ENCODE measurements at regions not wholly inside any gene's neighbourhood (a gene's known extent, or its start where the extent isn't known, plus 50 kb on each side); places are given as distances from the start of the nearest gene placed in this dataset.
"Not testable (repeated sequence)": the region's sequence is repeated elsewhere in the genome, so short reads cannot be mapped to it uniquely, and the experiment has no call there.

- no peak for DNase-seq
These were observed 184.5 kb upstream of the SLC24A3 start for GRCh38 chr20:19027971-19028370.

GRCh38 chr20:19041787-19042186 lies 170.7 kb upstream of the SLC24A3 start:
- no peak for DNase-seq

DNA sequence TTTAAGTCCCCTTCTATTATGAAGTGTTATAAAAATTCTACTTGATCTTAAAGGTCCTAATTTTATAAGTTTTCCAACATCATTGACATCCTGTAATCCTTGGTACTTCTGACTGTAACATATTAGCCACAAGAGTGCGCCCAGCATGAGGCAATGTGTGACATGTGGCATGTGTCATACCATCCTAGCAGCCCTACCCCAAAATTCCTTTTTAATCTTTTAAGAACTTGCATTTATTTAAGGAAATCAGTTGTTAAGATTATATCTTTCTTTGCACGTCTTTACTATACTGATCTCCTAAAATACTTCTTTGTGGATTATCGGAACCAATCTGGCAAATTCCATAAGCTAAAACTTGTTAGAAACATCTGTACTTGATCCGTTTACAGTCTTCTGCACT lies 167.1 kb upstream of the SLC24A3 start:
- DNase-seq, result no peak

DNA sequence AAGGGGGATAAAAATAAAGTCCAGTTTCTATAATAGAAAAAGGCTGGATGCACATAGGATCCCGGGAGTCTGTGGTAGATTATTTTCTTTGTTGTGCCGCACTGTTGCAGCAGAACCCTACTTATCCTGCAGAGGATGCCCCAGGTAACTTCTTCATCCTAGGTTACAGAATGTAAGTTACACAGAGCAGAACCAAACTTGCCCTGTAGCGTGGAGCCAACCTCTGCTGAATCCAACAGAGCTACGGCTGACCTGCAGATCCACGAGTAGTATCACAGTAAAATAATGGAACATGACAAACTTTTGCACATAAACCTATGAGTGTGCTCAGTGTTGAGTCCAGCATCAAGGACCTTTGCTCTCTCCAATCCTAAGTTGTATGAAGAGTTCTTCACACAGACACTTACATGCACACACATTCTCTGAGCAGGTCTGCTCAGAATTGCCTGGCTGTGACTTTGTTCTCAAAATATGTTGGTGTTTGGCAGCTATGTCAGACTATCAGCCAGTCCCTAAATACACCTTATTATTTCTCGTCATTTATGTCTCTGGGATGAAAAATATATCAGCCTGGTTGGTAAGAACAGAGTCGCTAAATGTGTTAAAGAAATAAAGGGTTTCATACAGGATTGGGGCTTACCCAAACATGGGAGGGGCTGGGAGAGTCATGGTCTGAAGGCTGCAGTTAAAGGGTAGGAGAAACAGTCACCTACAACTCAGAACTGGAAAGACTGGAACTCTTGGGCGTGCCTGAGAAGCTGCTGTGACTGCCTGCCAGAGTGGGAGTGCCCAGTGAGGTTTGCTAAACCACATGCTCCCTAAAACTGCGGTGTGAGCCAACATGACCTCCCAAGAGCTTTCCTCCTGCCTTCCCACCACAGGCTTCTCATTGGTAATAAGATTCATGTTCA lies 165.1 kb upstream of the SLC24A3 start:
- no peak for DNase-seq

DNA sequence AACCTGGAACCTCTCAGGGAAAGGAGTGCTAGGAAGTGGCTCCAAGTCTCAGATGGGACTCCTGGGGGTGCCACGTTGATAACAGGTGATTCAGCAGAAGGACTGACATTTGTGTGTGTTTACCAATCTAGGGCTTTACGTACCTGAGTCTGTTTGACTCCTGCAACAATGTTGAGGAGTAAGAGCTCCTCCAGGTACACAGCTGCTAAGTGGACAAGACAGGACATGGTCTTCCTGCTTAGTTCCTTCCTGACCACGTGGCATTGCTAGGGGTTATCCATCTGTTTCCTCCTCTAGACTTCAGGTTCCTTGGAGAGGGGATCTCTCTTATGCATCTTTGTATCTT lies 164.5 kb upstream of the SLC24A3 start:
- no peak for DNase-seq

- no peak for DNase-seq
These were observed 163.4 kb upstream of the SLC24A3 start for GRCh38 chr20:19048995-19049501.

DNA sequence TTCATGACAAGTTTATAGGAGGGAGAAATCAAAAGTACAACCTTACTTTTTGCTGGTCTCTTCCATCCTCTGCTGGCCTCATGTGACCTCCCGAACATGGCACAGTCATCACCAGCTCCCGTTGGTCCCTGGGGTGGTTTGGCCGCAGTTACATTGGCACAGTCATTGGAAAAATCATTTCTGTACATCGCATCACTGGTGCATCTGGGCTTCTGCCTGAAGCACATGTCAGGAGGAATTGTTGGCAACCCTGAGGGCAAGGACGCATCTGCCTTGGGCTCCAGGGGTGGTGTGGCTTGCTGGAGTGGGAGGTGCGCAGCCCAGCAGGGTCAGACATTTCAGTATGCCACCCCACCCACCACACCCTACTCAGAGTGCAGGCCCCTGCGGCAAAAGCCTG lies 162.9 kb upstream of the SLC24A3 start:
- no peak for DNase-seq

GRCh38 chr20:19056909-19057308 lies 155.5 kb upstream of the SLC24A3 start:
- DNase-seq, result no peak

GRCh38 chr20:19064788-19065187 lies 147.7 kb upstream of the SLC24A3 start:
- DNase-seq, result not testable (repeated sequence)

DNA sequence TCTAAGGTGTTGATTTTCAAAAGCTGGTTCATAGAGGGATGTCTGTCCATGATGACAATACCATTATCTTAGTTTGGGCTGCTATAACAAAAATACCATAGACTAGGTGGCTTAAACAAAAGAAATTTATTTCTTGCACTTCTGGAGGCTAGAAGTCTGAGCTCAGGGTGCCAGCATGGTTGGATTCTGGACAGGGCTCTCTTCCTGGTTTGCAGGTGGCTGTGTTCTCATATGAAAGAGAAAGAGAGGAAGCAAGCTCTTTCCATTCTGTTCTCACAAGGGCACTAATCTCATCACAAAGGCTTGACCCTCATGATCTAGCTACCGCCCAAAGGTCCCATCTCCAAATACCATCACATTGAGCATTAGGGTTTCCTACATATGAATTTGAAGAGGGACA lies 144.5 kb upstream of the SLC24A3 start:
- no peak for DNase-seq

DNA sequence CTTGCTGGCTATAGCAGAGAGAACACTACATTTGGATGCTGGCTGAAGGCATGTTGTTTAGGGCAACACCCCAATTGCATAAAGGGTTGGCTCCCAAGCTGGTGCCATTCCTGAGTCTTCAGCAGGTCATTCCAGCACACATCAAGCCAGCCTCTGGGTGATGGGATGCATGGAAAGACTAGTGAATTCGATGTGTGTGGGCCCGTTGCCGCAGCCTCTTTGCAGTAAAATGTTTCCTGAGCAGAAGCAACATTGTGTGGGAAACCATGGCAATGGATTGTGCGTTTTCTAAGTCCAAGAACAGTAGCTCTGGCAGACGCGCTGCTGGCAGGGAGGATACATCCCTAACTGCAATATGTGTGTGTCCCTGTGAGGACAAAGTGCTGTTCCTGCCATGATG lies 142.4 kb upstream of the SLC24A3 start:
- DNase-seq, result no peak

DNA sequence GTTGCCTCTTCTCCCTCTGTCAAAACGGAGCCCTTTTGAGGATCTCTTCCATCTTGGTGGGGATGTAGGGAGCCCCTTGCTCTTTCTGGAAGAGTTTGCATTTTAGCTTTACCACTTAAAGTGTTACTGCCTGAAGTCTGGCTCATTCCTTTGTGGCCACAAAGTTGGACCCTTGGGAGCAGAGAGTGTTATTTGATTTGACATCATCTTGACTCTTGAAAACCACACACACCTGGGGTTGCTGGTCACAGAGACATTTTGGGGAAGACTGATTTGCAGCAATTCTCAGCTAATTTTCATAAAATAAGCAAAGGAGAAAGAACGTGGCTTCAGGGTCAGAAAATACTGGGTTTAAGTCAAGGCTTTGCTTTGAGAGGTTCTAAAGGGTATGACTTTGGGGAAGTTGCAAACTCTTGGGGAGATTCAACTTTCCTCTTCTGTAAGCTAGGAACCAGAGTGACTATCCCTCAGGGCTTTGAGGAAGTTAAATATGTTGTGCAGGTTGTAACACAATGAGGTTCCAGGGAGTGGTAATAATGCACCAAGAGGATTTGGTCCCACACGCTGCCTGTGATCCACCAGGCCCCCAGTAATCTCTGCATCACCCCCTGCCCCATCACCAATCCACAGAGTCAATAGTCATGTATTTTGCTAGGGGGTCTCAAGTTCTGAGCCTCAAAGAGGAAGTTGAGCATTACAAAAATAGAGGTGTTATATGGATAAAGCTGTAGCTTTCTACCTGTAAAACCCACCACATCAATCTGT lies 141.6 kb upstream of the SLC24A3 start:
- no peak for DNase-seq

DNA sequence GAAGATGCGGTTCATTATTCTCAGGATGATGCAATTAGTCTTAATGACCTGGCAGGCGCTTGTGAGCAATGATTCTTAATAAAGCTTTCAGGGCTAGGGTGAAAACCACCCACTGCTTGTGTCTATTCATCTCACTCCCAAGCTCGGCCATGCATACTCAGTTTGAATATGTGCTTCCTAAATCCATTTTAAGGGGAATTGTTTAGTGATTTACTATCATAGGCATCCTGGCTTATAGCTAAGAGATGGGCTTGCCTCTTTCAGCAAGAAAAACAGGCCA lies 141.1 kb upstream of the SLC24A3 start:
- DNase-seq, result no peak

DNA sequence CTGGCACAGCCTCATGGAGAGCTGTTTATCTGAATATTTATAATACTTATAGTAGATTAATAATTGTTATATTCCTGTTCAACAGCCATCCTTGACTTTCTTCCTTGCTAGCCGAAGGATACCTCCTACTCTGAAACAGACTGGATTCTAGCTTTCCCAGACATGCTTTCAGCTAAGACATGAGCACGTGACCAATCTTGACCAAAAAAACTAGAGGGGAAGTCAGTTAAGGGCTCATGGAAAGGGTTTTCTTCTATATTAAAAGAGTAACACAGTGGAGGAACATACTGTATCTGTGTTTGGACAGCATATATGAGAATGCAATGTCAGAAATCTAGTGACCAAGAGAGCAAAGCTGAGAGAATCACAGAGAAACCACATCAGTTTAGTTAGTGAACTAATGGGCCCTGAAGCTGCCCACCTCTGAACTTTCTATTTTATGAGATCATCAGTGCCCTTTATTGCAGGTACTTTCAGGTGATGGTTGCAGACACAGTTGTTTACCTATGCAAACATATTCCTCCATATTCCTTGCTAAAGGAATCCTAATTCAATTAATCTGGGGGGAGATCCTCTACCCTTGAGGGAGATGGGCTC lies 140.4 kb upstream of the SLC24A3 start:
- DNase-seq, result no peak

- no peak for DNase-seq
These were observed 139.5 kb upstream of the SLC24A3 start for GRCh38 chr20:19072988-19073387.

DNA sequence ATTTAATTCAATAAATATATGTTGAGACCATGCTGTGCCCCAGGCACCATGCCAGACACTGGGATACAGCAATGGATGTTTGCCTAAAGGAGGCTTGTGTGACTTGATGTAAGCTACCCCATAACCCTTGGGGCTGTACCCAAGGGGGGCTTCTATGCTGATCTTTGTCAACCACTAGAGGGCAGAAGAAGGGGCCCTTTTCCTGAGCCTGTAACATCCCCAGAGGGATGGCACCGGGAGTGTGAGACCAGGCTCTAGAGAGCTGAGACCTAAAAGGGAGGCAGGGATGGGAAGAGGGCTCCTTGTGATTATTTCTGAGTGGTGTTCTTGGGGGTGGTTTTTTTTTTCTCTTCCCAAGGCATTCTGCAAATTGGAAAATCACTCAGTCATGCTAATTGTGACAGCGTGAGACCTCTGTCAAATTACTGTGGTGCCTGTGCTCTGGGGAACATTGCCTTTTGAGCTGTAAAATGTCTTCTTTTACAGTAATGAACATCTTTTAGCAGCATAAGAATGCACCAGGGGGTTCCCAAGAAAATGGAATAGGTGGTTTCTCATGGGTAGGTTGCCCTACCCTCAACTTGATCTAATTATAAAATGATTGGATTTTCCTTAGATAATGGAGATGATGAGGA lies 138.7 kb upstream of the SLC24A3 start:
- no peak for DNase-seq

- no peak for DNase-seq
These were observed 138.1 kb upstream of the SLC24A3 start for GRCh38 chr20:19074356-19074755.

DNA sequence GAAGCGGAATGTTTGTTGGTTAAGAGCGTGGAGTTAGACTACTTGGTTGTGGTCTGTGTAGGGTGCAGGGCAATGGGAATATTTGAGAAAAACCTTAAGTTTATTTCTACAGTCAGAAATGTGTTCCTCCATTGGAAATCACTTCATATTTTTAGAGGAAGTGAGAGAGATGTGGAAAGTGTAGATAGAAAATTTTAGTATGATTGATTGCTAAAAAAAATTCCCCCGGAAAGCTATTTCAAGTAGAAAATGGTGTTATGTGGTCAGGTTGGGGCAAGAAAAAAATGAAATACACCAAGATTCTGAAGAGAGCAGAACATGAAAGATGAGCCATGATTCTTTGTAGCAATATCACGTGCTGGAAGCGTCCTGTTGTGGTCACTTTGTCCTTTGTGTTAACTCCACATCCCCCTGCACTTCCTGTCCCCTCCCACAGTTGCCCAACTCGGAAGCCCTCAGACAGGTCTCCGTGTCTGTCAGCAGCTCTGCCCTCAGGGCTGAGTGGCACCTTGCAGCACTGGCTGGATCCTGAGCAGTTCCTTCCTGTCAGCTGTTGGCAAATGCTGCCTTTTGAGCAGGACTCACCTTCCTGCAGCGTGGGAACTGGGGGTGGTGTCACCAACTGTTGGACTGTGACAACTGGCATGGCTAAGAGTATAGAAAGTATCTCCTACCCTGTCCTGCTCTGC lies 137.5 kb upstream of the SLC24A3 start:
- DNase-seq, result no peak

GRCh38 chr20:19077370-19078220 lies 134.8 kb upstream of the SLC24A3 start:
- DNase-seq, result no peak

GRCh38 chr20:19078448-19079373 lies 133.7 kb upstream of the SLC24A3 start:
- no peak for DNase-seq
